GM12878 (cell line): ENCODE measurements at regions not wholly inside any gene's neighbourhood (a gene's known extent, or its start where the extent isn't known, plus 50 kb on each side); places are given as distances from the start of the nearest gene placed in this dataset.

ENCODE experiments used
- ATAC-seq: fragments of 200-7000 bp; cut with Tn5 transposase; 3 replicates; pipeline ENCODE4 v1.9.1; 2020; ENCODE audit warnings: mild to moderate bottlenecking, moderate library complexity
- BruUV-seq: library from RNA; stranded (reverse); fragments of 400-500 nt; replicated peaks from 2 replicates; lab custom pipeline; 2021; lab: Mats Ljungman, UMichigan
- CTCF ChIA-PET: fragments of 300-600 bp; sonication (Branson Sonifier 250); formaldehyde crosslinking; extraction: SDS; loops from one replicate; lab custom pipeline; 2021; ENCODE audit warnings: inconsistent platforms; lab: Yijun Ruan, JAX
- POLR2A ChIA-PET: fragments of 350-600 bp; formaldehyde crosslinking; extraction: SDS; loops from one replicate; lab custom pipeline; 2021; ENCODE audit warnings: inconsistent platforms; lab: Charles Lee
- RAD21 ChIA-PET: fragments of 300-600 bp; sonication (Branson Sonifier 250); formaldehyde crosslinking; loops from one replicate; lab custom pipeline; 2023; ENCODE audit warnings: antibody characterized with exemption; ENCODE audit not compliant: unreplicated experiment; lab: Charles Lee
- SMC1A ChIA-PET: fragments of 300-600 bp; sonication (Branson Sonifier 250); formaldehyde crosslinking; loops from one replicate; lab custom pipeline; 2023; ENCODE audit not compliant: unreplicated experiment, uncharacterized antibody; lab: Charles Lee
- DNase-seq: peaks from one replicate; pipeline ENCODE4 v3.0.0-alpha.2; 2011; ENCODE audit warnings: low read depth, low spot score
- FAIRE-seq: peaks from 3 replicates; lab custom pipeline; 2011; peaks lifted over from hg19 to GRCh38; lab: Jason Lieb, UNC
- H2AFZ ChIP-seq: 2 replicates; pipeline ENCODE4 v1.6.0; 2011; ENCODE audit warnings: low read depth, low read length, control low read depth; ENCODE audit not compliant: control insufficient read depth
- H3K27ac ChIP-seq: 2 replicates; pipeline ENCODE4 v1.5.1; 2011; ENCODE audit warnings: control low read depth; ENCODE audit not compliant: control insufficient read depth, insufficient read depth
- H3K27me3 ChIP-seq, 2 experiments: replicated peaks in 1 of 2; 2 replicates each; pipeline versions ENCODE4 v1.6.0 to v1.6.1; 2011; ENCODE audit warnings: low read length in 1 of 2; ENCODE audit not compliant: control insufficient read depth in 2 of 2, insufficient read depth in 2 of 2
- H3K36me3 ChIP-seq, 2 experiments: 2 replicates each; pipeline ENCODE4 v1.5.1; 2011; ENCODE audit warnings: low read length in 1 of 2; ENCODE audit not compliant: control insufficient read depth in 2 of 2, insufficient read depth in 2 of 2
- H3K4me1 ChIP-seq: 2 replicates; pipeline ENCODE4 v1.6.1; 2011; ENCODE audit warnings: mild to moderate bottlenecking, low read length, moderate library complexity, mixed read lengths; ENCODE audit not compliant: control insufficient read depth, insufficient read depth
- H3K4me2 ChIP-seq: 2 replicates; pipeline ENCODE4 v1.6.0; 2011; ENCODE audit warnings: control low read depth; ENCODE audit not compliant: control insufficient read depth, insufficient read depth
- H3K4me3 ChIP-seq: fragments of 200-600 bp; sonication (generic); 2 replicates; pipeline ENCODE4 v1.5.1; 2016
- H3K79me2 ChIP-seq: 2 replicates; pipeline ENCODE4 v1.6.0; 2011; ENCODE audit warnings: low read length; ENCODE audit not compliant: control insufficient read depth, insufficient read depth
- H3K9ac ChIP-seq: 2 replicates; pipeline ENCODE4 v1.8.0; 2011; ENCODE audit warnings: low read length, control low read depth, mixed read lengths; ENCODE audit not compliant: control insufficient read depth, insufficient read depth
- H3K9me3 ChIP-seq: replicated peaks from 3 replicates; pipeline ENCODE4 v1.5.1; 2011; ENCODE audit warnings: mild to moderate bottlenecking, low read length; ENCODE audit not compliant: control insufficient read depth, insufficient read depth
- H4K20me1 ChIP-seq: 2 replicates; pipeline ENCODE4 v1.6.0; 2011; ENCODE audit not compliant: control insufficient read depth, insufficient read depth
- ESRRA ChIP-seq: IDR thresholded peaks from 2 replicates; pipeline ENCODE4 v1.6.1; 2012; ENCODE audit warnings: mild to moderate bottlenecking, low read length, improper control_type of control experiment
- KAT2A ChIP-seq: conservative IDR thresholded peaks from 2 replicates; pipeline ENCODE4 v1.6.1; 2011; ENCODE audit warnings: low read depth, low read length; ENCODE audit not compliant: control insufficient read depth
- NR2C2 ChIP-seq: IDR thresholded peaks from 2 replicates; pipeline ENCODE4 v1.6.1; 2011; ENCODE audit warnings: borderline replicate concordance, low read depth; ENCODE audit not compliant: control insufficient read depth, insufficient read length
- POLR2A ChIP-seq: IDR thresholded peaks from 2 replicates; pipeline ENCODE4 v1.6.1; 2011; ENCODE audit warnings: low read depth, mild to moderate bottlenecking, low read length
- POU2F2 ChIP-seq: IDR thresholded peaks from 3 replicates; pipeline ENCODE4 v1.6.1; 2011; ENCODE audit warnings: low read depth, mild to moderate bottlenecking, low read length, borderline replicate concordance
- TCF12 ChIP-seq: IDR thresholded peaks from 2 replicates; pipeline ENCODE4 v1.6.1; 2011; ENCODE audit warnings: low read depth, mild to moderate bottlenecking, low read length
- YBX1 ChIP-seq: fragments of 450-650 bp; IDR thresholded peaks from 2 replicates; pipeline ENCODE4 v1.6.1; 2016; ENCODE audit warnings: antibody characterized with exemption
- WGBS: methylation state at CpG from one replicate; pipeline ENCODE4 v1.1.6; 2016; ENCODE audit warnings: low lambda C conversion rate; ENCODE audit not compliant: insufficient replicate concordance, insufficient coverage; ENCODE audit errors: missing lambda C conversion rate; 5-methylcytosine and 5-hydroxymethylcytosine counted together
- in situ Hi-C: fragments of 300-500 bp; cut with MboI; formaldehyde crosslinking; loops from 9 replicates; pipeline ENCODE4 v1.14.3; 2018; ENCODE audit warnings: mixed read lengths
- intact Hi-C: fragments of 100-400 bp; cut with micrococcal nuclease; formaldehyde crosslinking; loops from one replicate; pipeline ENCODE4 v1.14.2; 2022; ENCODE audit not compliant: unreplicated experiment
- TF ChIP-seq, protein P1 (sequence below): fragments of 450-650 bp; IDR thresholded peaks from 2 replicates; pipeline ENCODE4 v1.6.1; 2017; ENCODE audit warnings: mild to moderate bottlenecking, low read depth, inconsistent platforms; ENCODE audit not compliant: poor library complexity, severe bottlenecking
- TF ChIP-seq, protein P2 (sequence below), 3 experiments: IDR thresholded peaks in 2 of 3; conservative IDR thresholded peaks in 1 of 3; 2 replicates each; pipeline ENCODE4 v1.5.1; 2011; ENCODE audit warnings: low read depth in 3 of 3, low read length in 3 of 3, mild to moderate bottlenecking in 3 of 3, control low read depth in 2 of 3, moderate library complexity in 2 of 3, inconsistent platforms in 1 of 3, mixed read lengths in 1 of 3; ENCODE audit not compliant: control insufficient read depth in 2 of 3, insufficient read depth in 1 of 3; ENCODE audit errors: extremely low read depth in 1 of 3
- TF ChIP-seq, protein P3 (sequence below): fragments of 450-650 bp; IDR thresholded peaks from 2 replicates; pipeline ENCODE4 v1.6.1; 2017; ENCODE audit warnings: antibody characterized with exemption, mild to moderate bottlenecking, moderate library complexity

DNA sequence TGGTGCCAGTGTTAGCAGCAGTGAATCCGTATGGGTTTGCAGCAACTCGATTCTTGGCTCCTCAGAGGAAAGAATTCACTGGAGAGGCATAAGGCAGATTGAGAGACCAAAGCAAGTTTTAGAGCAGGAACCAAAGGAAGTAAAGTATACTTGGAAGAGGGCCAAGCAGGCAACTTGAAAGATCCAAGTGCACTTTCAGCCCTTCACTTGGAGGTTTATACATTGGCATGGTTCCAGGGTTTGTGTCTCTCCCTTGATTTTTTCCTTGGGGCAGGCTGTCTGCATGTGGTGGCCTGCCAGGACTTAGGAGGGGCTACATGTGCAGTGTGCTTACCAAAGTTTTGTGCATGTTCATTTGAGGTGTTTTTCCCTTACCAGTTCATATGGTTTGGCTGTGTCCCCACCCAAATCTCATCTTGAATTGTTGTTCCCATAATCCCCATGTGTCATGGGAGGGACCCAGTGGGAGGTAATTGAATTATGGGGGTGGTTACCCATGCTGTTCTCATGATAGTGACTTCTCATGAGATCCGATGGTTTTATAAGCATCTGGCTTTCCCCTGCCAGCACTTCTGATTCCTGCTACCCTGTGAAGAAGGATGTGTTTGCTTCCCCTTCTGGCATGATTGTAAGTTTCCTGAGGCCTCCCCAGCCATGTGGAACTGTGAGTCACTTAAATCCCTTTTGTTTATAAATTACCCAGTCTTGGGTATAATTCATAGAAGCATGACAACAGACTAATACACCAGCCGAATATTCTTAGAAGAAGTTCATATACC is 86.2 kb upstream of the TSPAN5 start:
- Histone ChIP-seq H2AFZ (no peak overlapping the region), H3K36me3 (no peaks in the 10 kb centered on the region), H3K27me3 (no peaks in the 10 kb centered on the region), H3K9me3 (no peaks in the 10 kb centered on the region), H3K79me2 (no peaks in the 10 kb centered on the region), H3K4me1 (no peaks in the 10 kb centered on the region), H4K20me1 (no peaks in the 10 kb centered on the region), H3K27ac (no peak overlapping the region), H3K4me3 (no peak overlapping the region), H3K4me2 (no peak overlapping the region), H3K9ac (no peak overlapping the region)
- ChIA-PET RAD21 (interaction anchor here (1.0 kb wide), 1 partner anchor 11 kb away, joined by 3 read pairs; no protein-coding TSS in a partner anchor), CTCF (interaction anchor here (1.4 kb wide), 1 partner anchor 281 kb away, joined by 3 read pairs; no protein-coding TSS in a partner anchor), POLR2A (no interaction called here), SMC1A (no interaction called here)
- TF ChIP-seq ESRRA (no peak), KAT2A (no peak), POU2F2 (no peak), YBX1 (no peak), TCF12 (no peak), POLR2A (no peak), NR2C2 (no peak)
- TF ChIP-seq, protein P1, sequence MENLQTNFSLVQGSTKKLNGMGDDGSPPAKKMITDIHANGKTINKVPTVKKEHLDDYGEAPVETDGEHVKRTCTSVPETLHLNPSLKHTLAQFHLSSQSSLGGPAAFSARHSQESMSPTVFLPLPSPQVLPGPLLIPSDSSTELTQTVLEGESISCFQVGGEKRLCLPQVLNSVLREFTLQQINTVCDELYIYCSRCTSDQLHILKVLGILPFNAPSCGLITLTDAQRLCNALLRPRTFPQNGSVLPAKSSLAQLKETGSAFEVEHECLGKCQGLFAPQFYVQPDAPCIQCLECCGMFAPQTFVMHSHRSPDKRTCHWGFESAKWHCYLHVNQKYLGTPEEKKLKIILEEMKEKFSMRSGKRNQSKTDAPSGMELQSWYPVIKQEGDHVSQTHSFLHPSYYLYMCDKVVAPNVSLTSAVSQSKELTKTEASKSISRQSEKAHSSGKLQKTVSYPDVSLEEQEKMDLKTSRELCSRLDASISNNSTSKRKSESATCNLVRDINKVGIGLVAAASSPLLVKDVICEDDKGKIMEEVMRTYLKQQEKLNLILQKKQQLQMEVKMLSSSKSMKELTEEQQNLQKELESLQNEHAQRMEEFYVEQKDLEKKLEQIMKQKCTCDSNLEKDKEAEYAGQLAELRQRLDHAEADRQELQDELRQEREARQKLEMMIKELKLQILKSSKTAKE: no peak
- TF ChIP-seq, protein P2, sequence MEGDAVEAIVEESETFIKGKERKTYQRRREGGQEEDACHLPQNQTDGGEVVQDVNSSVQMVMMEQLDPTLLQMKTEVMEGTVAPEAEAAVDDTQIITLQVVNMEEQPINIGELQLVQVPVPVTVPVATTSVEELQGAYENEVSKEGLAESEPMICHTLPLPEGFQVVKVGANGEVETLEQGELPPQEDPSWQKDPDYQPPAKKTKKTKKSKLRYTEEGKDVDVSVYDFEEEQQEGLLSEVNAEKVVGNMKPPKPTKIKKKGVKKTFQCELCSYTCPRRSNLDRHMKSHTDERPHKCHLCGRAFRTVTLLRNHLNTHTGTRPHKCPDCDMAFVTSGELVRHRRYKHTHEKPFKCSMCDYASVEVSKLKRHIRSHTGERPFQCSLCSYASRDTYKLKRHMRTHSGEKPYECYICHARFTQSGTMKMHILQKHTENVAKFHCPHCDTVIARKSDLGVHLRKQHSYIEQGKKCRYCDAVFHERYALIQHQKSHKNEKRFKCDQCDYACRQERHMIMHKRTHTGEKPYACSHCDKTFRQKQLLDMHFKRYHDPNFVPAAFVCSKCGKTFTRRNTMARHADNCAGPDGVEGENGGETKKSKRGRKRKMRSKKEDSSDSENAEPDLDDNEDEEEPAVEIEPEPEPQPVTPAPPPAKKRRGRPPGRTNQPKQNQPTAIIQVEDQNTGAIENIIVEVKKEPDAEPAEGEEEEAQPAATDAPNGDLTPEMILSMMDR (IDR thresholded peaks at IDR 0.05 in 2 of 3, conservative IDR thresholded peaks at IDR 0.05 in 1 of 3; ENCODE audit: control insufficient read depth in 2 of 3, extremely low read depth in 1 of 3, insufficient read depth in 1 of 3, low read depth in 3 of 3, low read length in 3 of 3): no peak
- TF ChIP-seq, protein P3, sequence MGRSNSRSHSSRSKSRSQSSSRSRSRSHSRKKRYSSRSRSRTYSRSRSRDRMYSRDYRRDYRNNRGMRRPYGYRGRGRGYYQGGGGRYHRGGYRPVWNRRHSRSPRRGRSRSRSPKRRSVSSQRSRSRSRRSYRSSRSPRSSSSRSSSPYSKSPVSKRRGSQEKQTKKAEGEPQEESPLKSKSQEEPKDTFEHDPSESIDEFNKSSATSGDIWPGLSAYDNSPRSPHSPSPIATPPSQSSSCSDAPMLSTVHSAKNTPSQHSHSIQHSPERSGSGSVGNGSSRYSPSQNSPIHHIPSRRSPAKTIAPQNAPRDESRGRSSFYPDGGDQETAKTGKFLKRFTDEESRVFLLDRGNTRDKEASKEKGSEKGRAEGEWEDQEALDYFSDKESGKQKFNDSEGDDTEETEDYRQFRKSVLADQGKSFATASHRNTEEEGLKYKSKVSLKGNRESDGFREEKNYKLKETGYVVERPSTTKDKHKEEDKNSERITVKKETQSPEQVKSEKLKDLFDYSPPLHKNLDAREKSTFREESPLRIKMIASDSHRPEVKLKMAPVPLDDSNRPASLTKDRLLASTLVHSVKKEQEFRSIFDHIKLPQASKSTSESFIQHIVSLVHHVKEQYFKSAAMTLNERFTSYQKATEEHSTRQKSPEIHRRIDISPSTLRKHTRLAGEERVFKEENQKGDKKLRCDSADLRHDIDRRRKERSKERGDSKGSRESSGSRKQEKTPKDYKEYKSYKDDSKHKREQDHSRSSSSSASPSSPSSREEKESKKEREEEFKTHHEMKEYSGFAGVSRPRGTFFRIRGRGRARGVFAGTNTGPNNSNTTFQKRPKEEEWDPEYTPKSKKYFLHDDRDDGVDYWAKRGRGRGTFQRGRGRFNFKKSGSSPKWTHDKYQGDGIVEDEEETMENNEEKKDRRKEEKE: no peak
- DNase-seq: no peak
- BruUV-seq: no TSS peak
- WGBS: 41% methylated on average over 4 of the region's 4 CpGs
- in situ Hi-C loops (no loop called here), intact Hi-C loops (no loop called here)
- no peak for ATAC-seq
- no peak for FAIRE-seq
